Neural cell (in vitro differentiated cells): ENCODE measurements at regions not wholly inside any gene's neighbourhood (a gene's known extent, or its start where the extent isn't known, plus 50 kb on each side); places are given as distances from the start of the nearest gene placed in this dataset.

ENCODE experiments used
- H2AFZ ChIP-seq: fragments of 200-600, 300-800 bp; sonication (generic), shearing (Covaris generic); 2 replicates; pipeline ENCODE4 v1.6.0; 2014; ENCODE audit warnings: low read depth, mild to moderate bottlenecking, antibody characterized with exemption, low read length, moderate library complexity
- H3F3A ChIP-seq: fragments of 200-600 bp; shearing (Covaris generic); 2 replicates; pipeline ENCODE4 v1.6.1; 2016; ENCODE audit warnings: mild to moderate bottlenecking, moderate library complexity, mixed read lengths, antibody characterized with exemption, low read length; ENCODE audit not compliant: insufficient read depth, poor library complexity, severe bottlenecking
- H3K27ac ChIP-seq: fragments of 200-600, 300-800 bp; sonication (generic), shearing (Covaris generic); 2 replicates; pipeline ENCODE4 v1.5.1; 2014; ENCODE audit warnings: mild to moderate bottlenecking, low read length, moderate library complexity
- H3K27me3 ChIP-seq: fragments of 300-800, 200-600 bp; sonication (generic), shearing (Covaris generic); 2 replicates; pipeline ENCODE4 v1.6.0; 2014; ENCODE audit warnings: mild to moderate bottlenecking, low read depth, low read length, moderate library complexity; ENCODE audit not compliant: insufficient read depth
- H3K36me3 ChIP-seq: fragments of 300-800, 200-600 bp; sonication (generic), shearing (Covaris generic); 2 replicates; pipeline ENCODE4 v1.5.1; 2014; ENCODE audit warnings: mild to moderate bottlenecking, antibody characterized with exemption, low read length, moderate library complexity; ENCODE audit not compliant: insufficient read depth
- H3K4me2 ChIP-seq: fragments of 300-800, 200-600 bp; sonication (generic), shearing (Covaris generic); 2 replicates; pipeline ENCODE4 v1.6.0; 2014; ENCODE audit warnings: mild to moderate bottlenecking, low read length
- H3K4me3 ChIP-seq: fragments of 300-800, 200-600 bp; sonication (generic), shearing (Covaris generic); 2 replicates; pipeline ENCODE4 v1.5.1; 2014; ENCODE audit warnings: mild to moderate bottlenecking, low read length, moderate library complexity
- H3K79me2 ChIP-seq: fragments of 200-600 bp; shearing (Covaris generic); replicated peaks from 2 replicates; pipeline ENCODE4 v1.6.0; 2014; ENCODE audit warnings: mild to moderate bottlenecking, low read length, moderate library complexity; ENCODE audit not compliant: insufficient read depth
- H3K9ac ChIP-seq: fragments of 300-800, 200-600 bp; sonication (generic), shearing (Covaris generic); 2 replicates; pipeline ENCODE4 v1.6.1; 2016; ENCODE audit warnings: mild to moderate bottlenecking, low read length, mixed read lengths
- H3K9me2 ChIP-seq: fragments of 200-600 bp; shearing (Covaris generic); 2 replicates; pipeline ENCODE4 v1.6.1; 2016; ENCODE audit warnings: mild to moderate bottlenecking, low read length, mixed read lengths; ENCODE audit not compliant: insufficient read depth
- H3K9me3 ChIP-seq: fragments of 200-600, 300-800 bp; sonication (generic), shearing (Covaris generic); 2 replicates; pipeline ENCODE4 v1.6.1; 2016; ENCODE audit warnings: mild to moderate bottlenecking, mixed run types, low read length, moderate library complexity, mixed read lengths
- H4K20me1 ChIP-seq: fragments of 200-600 bp; shearing (Covaris generic); 2 replicates; pipeline ENCODE4 v1.6.1; 2016; ENCODE audit warnings: mild to moderate bottlenecking, mixed run types; ENCODE audit not compliant: insufficient read depth
- EP300 ChIP-seq: fragments of 450-650 bp; conservative IDR thresholded peaks from 2 replicates; pipeline ENCODE4 v1.6.1; 2014; ENCODE audit warnings: antibody characterized with exemption, mild to moderate bottlenecking, moderate library complexity; ENCODE audit not compliant: poor library complexity, severe bottlenecking
- EZH2 ChIP-seq: fragments of 200-600, 300-800 bp; shearing (Covaris generic), sonication (generic); IDR thresholded peaks from 2 replicates; pipeline ENCODE4 v1.6.1; 2014; ENCODE audit warnings: antibody characterized with exemption, low read length, borderline replicate concordance, mild to moderate bottlenecking; ENCODE audit not compliant: insufficient read depth, poor library complexity, severe bottlenecking
- MXI1 ChIP-seq: fragments of 450-650 bp; conservative IDR thresholded peaks from 2 replicates; pipeline ENCODE4 v1.6.1; 2014; ENCODE audit warnings: antibody characterized with exemption, mild to moderate bottlenecking; ENCODE audit not compliant: poor library complexity, severe bottlenecking
- POLR2AphosphoS5 ChIP-seq: IDR thresholded peaks from 2 replicates; pipeline ENCODE4 v1.6.1; 2012
- RAD21 ChIP-seq: fragments of 450-650 bp; conservative IDR thresholded peaks from 2 replicates; pipeline ENCODE4 v1.6.1; 2014; ENCODE audit warnings: antibody characterized with exemption, mild to moderate bottlenecking, moderate library complexity
- SMC3 ChIP-seq: fragments of 450-650 bp; conservative IDR thresholded peaks from 2 replicates; pipeline ENCODE4 v1.6.1; 2014; ENCODE audit warnings: antibody characterized with exemption, mild to moderate bottlenecking, moderate library complexity; ENCODE audit not compliant: poor library complexity
- TAF1 ChIP-seq: IDR thresholded peaks from 2 replicates; pipeline ENCODE4 v1.6.1; 2012; ENCODE audit warnings: low read depth
- TF ChIP-seq, protein P1 (sequence below): IDR thresholded peaks from 2 replicates; pipeline ENCODE4 v1.6.1; 2012; ENCODE audit warnings: borderline replicate concordance
- TF ChIP-seq, protein P2 (sequence below): fragments of 450-650 bp; IDR thresholded peaks from 2 replicates; pipeline ENCODE4 v1.5.1; 2014; ENCODE audit warnings: antibody characterized with exemption, mild to moderate bottlenecking, moderate library complexity; ENCODE audit not compliant: poor library complexity, severe bottlenecking

DNA sequence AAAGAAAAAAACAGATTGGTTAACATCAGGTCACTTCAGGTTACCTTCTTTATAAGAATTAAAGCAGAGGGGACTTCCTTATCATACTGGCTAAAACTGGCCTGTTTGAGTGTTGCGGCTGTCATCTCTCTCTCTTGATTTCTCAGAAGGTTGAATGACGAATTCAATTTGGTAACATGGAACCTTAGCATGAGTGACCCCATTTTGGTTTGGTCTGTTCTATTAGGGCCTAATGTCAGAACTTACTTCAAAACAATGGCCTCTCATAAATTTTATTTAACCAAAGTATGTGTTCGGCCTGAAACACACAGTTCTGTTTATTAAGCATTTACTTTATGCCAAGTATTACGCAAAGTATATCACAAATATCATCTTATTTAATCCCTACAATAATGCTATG lies 147.5 kb downstream of the CAAP1 start:
- H3K36me3 ChIP-seq = no peaks in the 10 kb centered on the region
- no peaks in the 10 kb centered on the region for H4K20me1 ChIP-seq
- H2AFZ ChIP-seq = no peak overlapping the region
- H3K27me3 ChIP-seq = no peaks in the 10 kb centered on the region
- no peak overlapping the region for H3K4me2 ChIP-seq
- H3F3A ChIP-seq = no peaks in the 10 kb centered on the region
- H3K79me2 ChIP-seq = no peaks in the 10 kb centered on the region
- no peaks in the 10 kb centered on the region for H3K9me3 ChIP-seq
- TF ChIP-seq EZH2 (no peak), RAD21 (no peak), TAF1 (no peak), POLR2AphosphoS5 (no peak), MXI1 (no peak), SMC3 (no peak), EP300 (no peak)
- TF ChIP-seq, protein P1, sequence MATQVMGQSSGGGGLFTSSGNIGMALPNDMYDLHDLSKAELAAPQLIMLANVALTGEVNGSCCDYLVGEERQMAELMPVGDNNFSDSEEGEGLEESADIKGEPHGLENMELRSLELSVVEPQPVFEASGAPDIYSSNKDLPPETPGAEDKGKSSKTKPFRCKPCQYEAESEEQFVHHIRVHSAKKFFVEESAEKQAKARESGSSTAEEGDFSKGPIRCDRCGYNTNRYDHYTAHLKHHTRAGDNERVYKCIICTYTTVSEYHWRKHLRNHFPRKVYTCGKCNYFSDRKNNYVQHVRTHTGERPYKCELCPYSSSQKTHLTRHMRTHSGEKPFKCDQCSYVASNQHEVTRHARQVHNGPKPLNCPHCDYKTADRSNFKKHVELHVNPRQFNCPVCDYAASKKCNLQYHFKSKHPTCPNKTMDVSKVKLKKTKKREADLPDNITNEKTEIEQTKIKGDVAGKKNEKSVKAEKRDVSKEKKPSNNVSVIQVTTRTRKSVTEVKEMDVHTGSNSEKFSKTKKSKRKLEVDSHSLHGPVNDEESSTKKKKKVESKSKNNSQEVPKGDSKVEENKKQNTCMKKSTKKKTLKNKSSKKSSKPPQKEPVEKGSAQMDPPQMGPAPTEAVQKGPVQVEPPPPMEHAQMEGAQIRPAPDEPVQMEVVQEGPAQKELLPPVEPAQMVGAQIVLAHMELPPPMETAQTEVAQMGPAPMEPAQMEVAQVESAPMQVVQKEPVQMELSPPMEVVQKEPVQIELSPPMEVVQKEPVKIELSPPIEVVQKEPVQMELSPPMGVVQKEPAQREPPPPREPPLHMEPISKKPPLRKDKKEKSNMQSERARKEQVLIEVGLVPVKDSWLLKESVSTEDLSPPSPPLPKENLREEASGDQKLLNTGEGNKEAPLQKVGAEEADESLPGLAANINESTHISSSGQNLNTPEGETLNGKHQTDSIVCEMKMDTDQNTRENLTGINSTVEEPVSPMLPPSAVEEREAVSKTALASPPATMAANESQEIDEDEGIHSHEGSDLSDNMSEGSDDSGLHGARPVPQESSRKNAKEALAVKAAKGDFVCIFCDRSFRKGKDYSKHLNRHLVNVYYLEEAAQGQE = no peak
- TF ChIP-seq, protein P2, sequence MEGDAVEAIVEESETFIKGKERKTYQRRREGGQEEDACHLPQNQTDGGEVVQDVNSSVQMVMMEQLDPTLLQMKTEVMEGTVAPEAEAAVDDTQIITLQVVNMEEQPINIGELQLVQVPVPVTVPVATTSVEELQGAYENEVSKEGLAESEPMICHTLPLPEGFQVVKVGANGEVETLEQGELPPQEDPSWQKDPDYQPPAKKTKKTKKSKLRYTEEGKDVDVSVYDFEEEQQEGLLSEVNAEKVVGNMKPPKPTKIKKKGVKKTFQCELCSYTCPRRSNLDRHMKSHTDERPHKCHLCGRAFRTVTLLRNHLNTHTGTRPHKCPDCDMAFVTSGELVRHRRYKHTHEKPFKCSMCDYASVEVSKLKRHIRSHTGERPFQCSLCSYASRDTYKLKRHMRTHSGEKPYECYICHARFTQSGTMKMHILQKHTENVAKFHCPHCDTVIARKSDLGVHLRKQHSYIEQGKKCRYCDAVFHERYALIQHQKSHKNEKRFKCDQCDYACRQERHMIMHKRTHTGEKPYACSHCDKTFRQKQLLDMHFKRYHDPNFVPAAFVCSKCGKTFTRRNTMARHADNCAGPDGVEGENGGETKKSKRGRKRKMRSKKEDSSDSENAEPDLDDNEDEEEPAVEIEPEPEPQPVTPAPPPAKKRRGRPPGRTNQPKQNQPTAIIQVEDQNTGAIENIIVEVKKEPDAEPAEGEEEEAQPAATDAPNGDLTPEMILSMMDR = no peak
- H3K9me2 ChIP-seq = no peaks in the 10 kb centered on the region
- H3K27ac ChIP-seq = no peak overlapping the region
- no peak overlapping the region for H3K9ac ChIP-seq
- H3K4me3 ChIP-seq = no peak overlapping the region

DNA sequence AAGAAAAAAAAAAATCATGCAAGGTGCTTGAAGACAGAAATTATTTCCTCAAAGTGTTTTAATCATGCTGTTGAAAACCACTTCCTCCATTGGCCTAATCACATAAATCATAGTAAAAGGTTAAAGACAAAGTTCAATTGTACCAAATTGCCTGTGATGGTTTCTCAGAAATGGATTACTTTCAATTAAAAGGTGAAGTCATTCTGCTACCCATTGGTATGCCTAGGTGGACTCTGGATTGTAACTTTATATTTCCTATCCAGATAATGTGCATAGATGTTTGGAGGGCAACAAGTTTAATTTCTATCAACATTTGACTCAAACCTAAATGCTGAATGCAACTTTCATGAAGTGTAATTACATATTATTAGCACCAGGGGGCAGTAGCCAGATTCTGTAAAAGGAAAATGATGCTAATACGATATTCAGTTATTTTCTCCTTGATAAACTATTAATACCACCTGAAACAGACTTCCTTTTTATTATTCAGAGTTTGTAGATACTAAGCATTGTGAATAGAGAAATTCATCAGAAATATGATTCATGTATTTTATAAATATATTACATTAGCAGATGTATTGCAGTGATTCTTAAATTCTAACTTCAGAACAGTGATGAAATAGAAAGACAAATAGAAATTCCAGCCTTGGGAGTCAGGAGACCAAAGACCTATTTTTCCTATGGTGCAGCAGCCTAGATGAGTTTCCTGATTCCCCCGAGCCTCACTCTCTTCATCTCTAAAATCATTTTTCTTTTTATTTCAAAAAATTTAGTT lies 148.2 kb downstream of the CAAP1 start:
- Histone ChIP-seq H3K9me2 (no peaks in the 10 kb centered on the region), H3K27ac (no peak overlapping the region), H4K20me1 (no peaks in the 10 kb centered on the region), H3K4me2 (no peak overlapping the region), H3K27me3 (no peaks in the 10 kb centered on the region), H3K36me3 (no peaks in the 10 kb centered on the region), H3F3A (no peaks in the 10 kb centered on the region), H3K79me2 (no peaks in the 10 kb centered on the region), H3K4me3 (no peak overlapping the region), H3K9ac (no peak overlapping the region), H3K9me3 (no peaks in the 10 kb centered on the region), H2AFZ (no peak overlapping the region)
- TF ChIP-seq EP300 = no peak
- TF ChIP-seq SMC3 = peak; percentile 55
- TF ChIP-seq POLR2AphosphoS5 = no peak
- TF ChIP-seq, protein P2 = peak; percentile 58
